Mesothelial cell of epicardium (in vitro differentiated cells): ENCODE measurements at regions not wholly inside any gene's neighbourhood (a gene's known extent, or its start where the extent isn't known, plus 50 kb on each side); places are given as distances from the start of the nearest gene placed in this dataset.

Experiments
- DNase-seq, 2 experiments: peaks; one replicate each; pipeline ENCODE4 v3.0.0; 2021; ENCODE audit warnings: low spot score in 2 of 2; ENCODE audit not compliant: unreplicated experiment in 2 of 2
- H3K27ac Mint-ChIP-seq: 2 replicates; pipeline ENCODE4 v1.8.0; 2021; ENCODE audit warnings: mixed read lengths
- H3K27me3 Mint-ChIP-seq: 2 replicates; pipeline ENCODE4 v1.8.0; 2021; ENCODE audit warnings: low read depth, mixed read lengths
- H3K36me3 Mint-ChIP-seq: 2 replicates; pipeline ENCODE4 v1.8.0; 2021; ENCODE audit warnings: mixed read lengths
- H3K4me1 Mint-ChIP-seq: 2 replicates; pipeline ENCODE4 v1.8.0; 2021; ENCODE audit warnings: mixed read lengths
- H3K4me3 Mint-ChIP-seq: 2 replicates; pipeline ENCODE4 v1.8.0; 2021; ENCODE audit warnings: mild to moderate bottlenecking, moderate library complexity, mixed read lengths
- H3K9me3 Mint-ChIP-seq: 2 replicates; pipeline ENCODE4 v1.8.0; 2021; ENCODE audit warnings: mixed read lengths
- CTCF ChIP-seq: fragments of 200-600 bp; sonication (generic); IDR thresholded peaks from one replicate; pipeline ENCODE4 v1.5.0; 2021; ENCODE audit warnings: antibody characterized with exemption; ENCODE audit not compliant: unreplicated experiment

- Mint-ChIP-seq H3K9me3 (peaks cover 15% of the 10 kb centered on the region), H3K4me1 (peaks cover 4% of the 10 kb centered on the region), H3K27me3 (no peaks in the 10 kb centered on the region), H3K36me3 (no peaks in the 10 kb centered on the region), H3K27ac (no peak overlapping the region), H3K4me3 (no peak overlapping the region)
- TF ChIP-seq CTCF: no peak
- no peak for DNase-seq
These were observed 763.4 kb upstream of the EPHA5 start for GRCh38 chr4:66433706-66434105.

- Mint-ChIP-seq H3K27ac (peak overlapping the region; percentile 28), H3K4me1 (peaks cover 4% of the 10 kb centered on the region), H3K9me3 (peaks cover 22% of the 10 kb centered on the region), H3K4me3 (no peak overlapping the region), H3K36me3 (no peaks in the 10 kb centered on the region), H3K27me3 (no peaks in the 10 kb centered on the region)
- no peak for TF ChIP-seq CTCF
- no peak for DNase-seq
These were observed 760.6 kb upstream of the EPHA5 start for GRCh38 chr4:66430856-66431255.

- DNase-seq: no peak
- Mint-ChIP-seq H3K36me3 (no peaks in the 10 kb centered on the region), H3K4me1 (peaks cover 6% of the 10 kb centered on the region), H3K27me3 (no peaks in the 10 kb centered on the region), H3K9me3 (peaks cover 15% of the 10 kb centered on the region), H3K4me3 (no peak overlapping the region), H3K27ac (no peak overlapping the region)
- TF ChIP-seq CTCF: no peak
These were observed 759.0 kb upstream of the EPHA5 start for GRCh38 chr4:66429276-66429675.

GRCh38 chr4:66416425-66416824 lies 746.1 kb upstream of the EPHA5 start:
- Mint-ChIP-seq H3K4me1 (no peaks in the 10 kb centered on the region), H3K9me3 (peaks cover 20% of the 10 kb centered on the region), H3K27ac (no peak overlapping the region), H3K36me3 (no peaks in the 10 kb centered on the region), H3K4me3 (no peak overlapping the region), H3K27me3 (peaks cover 4% of the 10 kb centered on the region)
- no peak for TF ChIP-seq CTCF
- no peak for DNase-seq

GRCh38 chr4:66404141-66404540 lies 733.9 kb upstream of the EPHA5 start:
- no peaks in the 10 kb centered on the region for H3K9me3 Mint-ChIP-seq
- TF ChIP-seq CTCF: no peak
- H3K27me3 Mint-ChIP-seq: no peaks in the 10 kb centered on the region
- H3K27ac Mint-ChIP-seq: no peak overlapping the region
- no peaks in the 10 kb centered on the region for H3K4me1 Mint-ChIP-seq
- no peak for DNase-seq
- no peak overlapping the region for H3K4me3 Mint-ChIP-seq
- no peaks in the 10 kb centered on the region for H3K36me3 Mint-ChIP-seq

GRCh38 chr4:66376921-66377320 lies 706.6 kb upstream of the EPHA5 start:
- Mint-ChIP-seq H3K9me3 (peaks cover 9% of the 10 kb centered on the region), H3K27ac (peak overlapping the region; percentile 50), H3K4me3 (no peak overlapping the region), H3K27me3 (no peaks in the 10 kb centered on the region), H3K36me3 (no peaks in the 10 kb centered on the region), H3K4me1 (peaks cover 3% of the 10 kb centered on the region)
- TF ChIP-seq CTCF: no peak
- no peak for DNase-seq
